ENCODE measurements at regions not wholly inside any gene's neighbourhood (a gene's known extent, or its start where the extent isn't known, plus 50 kb on each side); places are given as distances from the start of the nearest gene placed in this dataset.

DNA sequence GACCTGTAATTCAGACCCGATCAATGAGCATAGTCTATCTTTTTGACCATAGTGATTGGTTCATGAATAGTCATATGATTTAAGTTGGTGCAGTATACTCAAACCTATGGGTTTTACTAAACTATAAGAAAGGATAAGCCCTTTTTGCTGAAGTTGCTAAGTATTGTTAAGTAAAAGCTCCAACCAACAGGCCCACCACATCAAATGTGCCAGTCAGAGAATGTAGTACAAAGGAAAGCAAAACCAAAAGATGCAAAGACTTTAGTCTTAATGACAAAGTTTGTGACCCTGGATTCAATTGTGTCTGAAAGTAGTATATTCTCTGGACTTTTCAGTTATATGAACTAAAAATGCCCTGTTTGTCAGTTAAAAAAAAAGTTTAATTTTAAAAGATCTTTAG is 208.1 kb upstream of the TET2 start:
- TF ChIP-seq FOXM1 (IDR thresholded peaks at IDR 0.05; ENCODE audit: borderline replicate concordance) (no peak), BHLHE40 (IDR thresholded peaks at IDR 0.05; ENCODE audit: borderline replicate concordance) (no peak), ARNT (IDR thresholded peaks at IDR 0.05) (no peak), HDGF (IDR thresholded peaks at IDR 0.05; ENCODE audit: borderline replicate concordance) (no peak), SUZ12 (IDR thresholded peaks at IDR 0.05) (no peak), FOXA1 (IDR thresholded peaks at IDR 0.05) (no peak), SP1 (IDR thresholded peaks at IDR 0.05) (no peak), LEF1 (IDR thresholded peaks at IDR 0.05; ENCODE audit: borderline replicate concordance) (no peak), CTBP1 (IDR thresholded peaks at IDR 0.05; ENCODE audit: borderline replicate concordance) (no peak)
- TF ChIP-seq, protein P1, sequence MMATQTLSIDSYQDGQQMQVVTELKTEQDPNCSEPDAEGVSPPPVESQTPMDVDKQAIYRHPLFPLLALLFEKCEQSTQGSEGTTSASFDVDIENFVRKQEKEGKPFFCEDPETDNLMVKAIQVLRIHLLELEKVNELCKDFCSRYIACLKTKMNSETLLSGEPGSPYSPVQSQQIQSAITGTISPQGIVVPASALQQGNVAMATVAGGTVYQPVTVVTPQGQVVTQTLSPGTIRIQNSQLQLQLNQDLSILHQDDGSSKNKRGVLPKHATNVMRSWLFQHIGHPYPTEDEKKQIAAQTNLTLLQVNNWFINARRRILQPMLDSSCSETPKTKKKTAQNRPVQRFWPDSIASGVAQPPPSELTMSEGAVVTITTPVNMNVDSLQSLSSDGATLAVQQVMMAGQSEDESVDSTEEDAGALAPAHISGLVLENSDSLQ (IDR thresholded peaks at IDR 0.05): no peak

Measured in HEK293T (cell line).